ENCODE measurements at regions not wholly inside any gene's neighbourhood (a gene's known extent, or its start where the extent isn't known, plus 50 kb on each side); places are given as distances from the start of the nearest gene placed in this dataset.

GRCh38 chr10:4775808-4776207, 50.2 kb upstream of the AKR1E2 start:
- DNase-seq (ENCODE audit: low read depth): no peak

GRCh38 chr10:4772202-4772570, 53.8 kb upstream of the AKR1E2 start:
- DNase-seq (ENCODE audit: low read depth): no peak

GRCh38 chr10:4771554-4772201, 54.3 kb upstream of the AKR1E2 start:
- no peak for DNase-seq (ENCODE audit: low read depth)

- DNase-seq (ENCODE audit: low read depth): no peak
These were observed 55.0 kb upstream of the AKR1E2 start for GRCh38 chr10:4770801-4771553.

GRCh38 chr10:4768416-4768815, 57.6 kb upstream of the AKR1E2 start:
- DNase-seq (ENCODE audit: low read depth): no peak

- no peak for DNase-seq (ENCODE audit: low read depth)
These were observed 58.8 kb upstream of the AKR1E2 start for GRCh38 chr10:4767033-4767814.

GRCh38 chr10:4766454-4766853, 59.6 kb upstream of the AKR1E2 start:
- no peak for DNase-seq (ENCODE audit: low read depth)

- no peak for DNase-seq (ENCODE audit: low read depth)
These were observed 60.6 kb upstream of the AKR1E2 start for GRCh38 chr10:4765428-4765827.

GRCh38 chr10:4763960-4764428, 62.0 kb upstream of the AKR1E2 start:
- DNase-seq (ENCODE audit: low read depth): no peak

GRCh38 chr10:4763513-4763912, 62.5 kb upstream of the AKR1E2 start:
- no peak for DNase-seq (ENCODE audit: low read depth)

- no peak for DNase-seq (ENCODE audit: low read depth)
These were observed 67.8 kb upstream of the AKR1E2 start for GRCh38 chr10:4758256-4758655.

- no peak for DNase-seq (ENCODE audit: low read depth)
These were observed 70.6 kb upstream of the AKR1E2 start for GRCh38 chr10:4755286-4755989.

GRCh38 chr10:4754143-4754542, 71.9 kb upstream of the AKR1E2 start:
- no peak for DNase-seq (ENCODE audit: low read depth)

- no peak for DNase-seq (ENCODE audit: low read depth)
These were observed 74.8 kb upstream of the AKR1E2 start for GRCh38 chr10:4751211-4751610.

- no peak for DNase-seq (ENCODE audit: low read depth)
These were observed 76.8 kb upstream of the AKR1E2 start for GRCh38 chr10:4749271-4749574.

- DNase-seq (ENCODE audit: low read depth): no peak
These were observed 77.3 kb upstream of the AKR1E2 start for GRCh38 chr10:4748491-4749270.

- no peak for DNase-seq (ENCODE audit: low read depth)
These were observed 83.8 kb upstream of the AKR1E2 start for GRCh38 chr10:4742217-4742616.

GRCh38 chr10:4740471-4740870, 85.5 kb upstream of the AKR1E2 start:
- DNase-seq (ENCODE audit: low read depth): no peak

GRCh38 chr10:4736608-4737007, 89.4 kb upstream of the AKR1E2 start:
- no peak for DNase-seq (ENCODE audit: low read depth)

- DNase-seq (ENCODE audit: low read depth): no peak
These were observed 89.8 kb upstream of the AKR1E2 start for GRCh38 chr10:4736183-4736582.

- no peak for DNase-seq (ENCODE audit: low read depth)
These were observed 92.2 kb upstream of the AKR1E2 start for GRCh38 chr10:4733843-4734224.

Measured in activated gamma-delta T cell treated with anti-CD3 and anti-CD28 coated beads, Interleukin-2, amount 50 U/mL, for 16 hours (primary cell).